A549 (cell line): ENCODE measurements at regions not wholly inside any gene's neighbourhood (a gene's known extent, or its start where the extent isn't known, plus 50 kb on each side); places are given as distances from the start of the nearest gene placed in this dataset.

ENCODE experiments used
- ATAC-seq, 2 experiments: fragments of 200-7000 bp in 1 of 2; fragments of >200 bp in 1 of 2; cut with Nextera tagmentation in 1 of 2; cut with Tn5 transposase in 1 of 2; 3 replicates each; pipeline versions ENCODE4 v1.8.0 to v1.9.1; 2018 to 2020; ENCODE audit warnings: mild to moderate bottlenecking in 1 of 2, moderate library complexity in 1 of 2
- CTCF ChIA-PET: fragments of 300-600 bp; sonication (Branson Sonifier 250); formaldehyde crosslinking; extraction: SDS; loops from one replicate; lab custom pipeline; 2021; ENCODE audit warnings: antibody characterized with exemption, inconsistent platforms; lab: Yijun Ruan, JAX
- POLR2A ChIA-PET: fragments of 350-600 bp; formaldehyde crosslinking; extraction: SDS; loops from one replicate; lab custom pipeline; 2021; ENCODE audit warnings: antibody characterized with exemption, inconsistent platforms; lab: Yijun Ruan, JAX
- DNase-seq, 2 experiments: peaks; one replicate each; pipeline versions ENCODE4 v3.0.0 to v3.0.0-alpha.2; 2011 to 2016; ENCODE audit warnings: low read depth in 1 of 2, low spot score in 1 of 2
- FAIRE-seq: peaks from 2 replicates; lab custom pipeline; 2011; peaks lifted over from hg19 to GRCh38; lab: Jason Lieb, UNC
- H3K27ac ChIP-seq, 2 experiments: fragments of >200 bp; sonication (Bioruptor Twin); formaldehyde crosslinking; 3 replicates each; pipeline ENCODE4 v1.5.1; 2016 to 2017
- H3K4me1 ChIP-seq: fragments of >200 bp; sonication (Bioruptor Twin); formaldehyde crosslinking; 3 replicates; pipeline ENCODE4 v1.6.1; 2016
- H3K4me2 ChIP-seq: fragments of >200 bp; sonication (Bioruptor Twin); formaldehyde crosslinking; 3 replicates; pipeline ENCODE4 v1.6.1; 2016
- H3K4me3 ChIP-seq: fragments of >200 bp; sonication (Bioruptor Twin); formaldehyde crosslinking; 3 replicates; pipeline ENCODE4 v1.5.1; 2016
- H3K9me3 ChIP-seq: fragments of >200 bp; sonication (Bioruptor Twin); formaldehyde crosslinking; 3 replicates; pipeline ENCODE4 v1.6.1; 2016
- BHLHE40 ChIP-seq: IDR thresholded peaks from 2 replicates; pipeline ENCODE4 v1.6.1; 2012; ENCODE audit warnings: low read depth, low read length, inconsistent platforms
- CBX2 ChIP-seq: fragments of 200-600 bp; sonication (generic); IDR thresholded peaks from 2 replicates; pipeline ENCODE4 v1.6.1; 2016; ENCODE audit warnings: low read depth, mild to moderate bottlenecking, borderline replicate concordance
- CHD2 ChIP-seq: fragments of 150-350 bp; IDR thresholded peaks from 2 replicates; pipeline ENCODE4 v1.6.1; 2014; ENCODE audit warnings: low read length; ENCODE audit not compliant: partially characterized antibody
- CHD4 ChIP-seq: fragments of 200-600 bp; sonication (generic); IDR thresholded peaks from 2 replicates; pipeline ENCODE4 v1.6.1; 2016; ENCODE audit warnings: antibody characterized with exemption, mild to moderate bottlenecking, borderline replicate concordance
- CTCF ChIP-seq: fragments of >200 bp; sonication (Bioruptor Twin); formaldehyde crosslinking; IDR thresholded peaks from 3 replicates; pipeline ENCODE4 v1.5.1; 2016
- EHMT2 ChIP-seq: fragments of 200-600 bp; sonication (generic); IDR thresholded peaks from 2 replicates; pipeline ENCODE4 v1.6.1; 2016; ENCODE audit warnings: antibody characterized with exemption, low read depth, mild to moderate bottlenecking, moderate library complexity
- ELK1 ChIP-seq: fragments of 150-350 bp; IDR thresholded peaks from 2 replicates; pipeline ENCODE4 v1.6.1; 2014; ENCODE audit warnings: low read depth, mild to moderate bottlenecking, low read length
- ESRRA ChIP-seq: fragments of 150-350 bp; IDR thresholded peaks from 2 replicates; pipeline ENCODE4 v1.6.1; 2014; ENCODE audit warnings: mild to moderate bottlenecking, low read length, borderline replicate concordance
- HEYL ChIP-seq: fragments of 250-450 bp; sonication (Bioruptor Pico); IDR thresholded peaks from 2 replicates; pipeline ENCODE4 v1.8.0; 2021; ENCODE audit warnings: mild to moderate bottlenecking, moderate library complexity
- HOXA7 ChIP-seq: fragments of 250-450 bp; sonication (Bioruptor Pico); IDR thresholded peaks from 2 replicates; pipeline ENCODE4 v1.5.0; 2020; ENCODE audit warnings: mild to moderate bottlenecking, moderate library complexity
- HOXB13 ChIP-seq: fragments of 250-450 bp; sonication (Bioruptor Pico); IDR thresholded peaks from 2 replicates; pipeline ENCODE4 v1.5.0; 2020; ENCODE audit warnings: low read depth, mild to moderate bottlenecking, moderate library complexity
- KDM1A ChIP-seq: fragments of 200-600 bp; sonication (generic); IDR thresholded peaks from 2 replicates; pipeline ENCODE4 v1.6.1; 2016; ENCODE audit warnings: low read depth, mild to moderate bottlenecking
- MYC ChIP-seq: IDR thresholded peaks from 2 replicates; pipeline ENCODE4 v1.6.1; 2012; ENCODE audit warnings: mild to moderate bottlenecking, inconsistent platforms, low read length, improper control_type of control experiment, borderline replicate concordance
- NR3C1 ChIP-seq: fragments of >200 bp; sonication (Bioruptor Twin); formaldehyde crosslinking; IDR thresholded peaks from 3 replicates; pipeline ENCODE4 v1.6.1; 2017
- RCOR1 ChIP-seq: fragments of 150-350 bp; IDR thresholded peaks from 2 replicates; pipeline ENCODE4 v1.6.1; 2014; ENCODE audit warnings: antibody characterized with exemption, low read length, low read depth
- SMC3 ChIP-seq: fragments of >200 bp; sonication (Bioruptor Twin); formaldehyde crosslinking; IDR thresholded peaks from 3 replicates; pipeline ENCODE4 v1.6.1; 2018; ENCODE audit warnings: inconsistent platforms
- SREBF2 ChIP-seq: fragments of 450-650 bp; IDR thresholded peaks from 2 replicates; pipeline ENCODE4 v1.6.1; 2014; ENCODE audit warnings: mild to moderate bottlenecking, moderate library complexity
- TFCP2L1 ChIP-seq: fragments of 250-450 bp; sonication (Bioruptor Pico); IDR thresholded peaks from 2 replicates; pipeline ENCODE4 v1.5.0; 2021; ENCODE audit warnings: mild to moderate bottlenecking
- TP53 ChIP-seq: fragments of 250-450 bp; sonication (Bioruptor Pico); IDR thresholded peaks from 2 replicates; pipeline ENCODE4 v1.5.0; 2021; ENCODE audit warnings: mild to moderate bottlenecking, moderate library complexity
- ZC3H11A ChIP-seq: fragments of 450-650 bp; IDR thresholded peaks from 2 replicates; pipeline ENCODE4 v1.6.1; 2014; ENCODE audit warnings: antibody characterized with exemption, mild to moderate bottlenecking
- WGBS: methylation state at CpG from one replicate; pipeline ENCODE4 v1.1.6; 2017; ENCODE audit errors: missing lambda C conversion rate; 5-methylcytosine and 5-hydroxymethylcytosine counted together

GRCh38 chr16:62597875-62598274, 561.6 kb upstream of the CDH8 start (continued):
- TF ChIP-seq KDM1A (no peak), EHMT2 (no peak), MYC (no peak), CHD2 (no peak), TFCP2L1 (CRISPR knock-in tag) (no peak), SMC3 (no peak)

- no peak for TF ChIP-seq NR3C1
- no peak for TF ChIP-seq RCOR1
- TF ChIP-seq BHLHE40: no peak
- TF ChIP-seq HOXA7 (CRISPR knock-in tag): no peak
- TF ChIP-seq CTCF: no peak
- TF ChIP-seq HEYL (CRISPR knock-in tag): no peak
- TF ChIP-seq ELK1: no peak
- no peak for TF ChIP-seq TP53 (CRISPR knock-in tag)
- no peak for TF ChIP-seq CBX2
- ATAC-seq (no peak), DNase-seq (no peak), FAIRE-seq (no peak)
- H3K4me3 ChIP-seq: no peak overlapping the region
- ChIA-PET POLR2A (no interaction called here), CTCF (no interaction called here)
- no peaks in the 10 kb centered on the region for H3K9me3 ChIP-seq
- no peaks in the 10 kb centered on the region for H3K4me1 ChIP-seq
- no peak overlapping the region for H3K4me2 ChIP-seq
- H3K27ac ChIP-seq: no peak overlapping the region
- WGBS: 0% methylated on average over 1 of the region's 1 CpG
Observed at GRCh38 chr16:62596584-62596983, 560.3 kb upstream of the CDH8 start.

GRCh38 chr16:62596125-62596524, 559.9 kb upstream of the CDH8 start:
- ATAC-seq (no peak), FAIRE-seq (no peak), DNase-seq (no peak)
- Histone ChIP-seq H3K4me1 (no peaks in the 10 kb centered on the region), H3K27ac (no peak overlapping the region), H3K4me2 (no peak overlapping the region), H3K4me3 (no peak overlapping the region), H3K9me3 (no peaks in the 10 kb centered on the region)
- 2% methylated on average over 6 of the region's 6 CpGs for WGBS
- CTCF ChIA-PET: no interaction called here
- TF ChIP-seq ESRRA: no peak
- no peak for TF ChIP-seq ELK1
- TF ChIP-seq SREBF2: no peak
- no peak for TF ChIP-seq ZC3H11A
- no peak for TF ChIP-seq HOXB13 (CRISPR knock-in tag)
- TF ChIP-seq CHD4: no peak
- TF ChIP-seq CTCF: no peak
- POLR2A ChIA-PET: no interaction called here
